GM21528 (cell line): ENCODE measurements at regions not wholly inside any gene's neighbourhood (a gene's known extent, or its start where the extent isn't known, plus 50 kb on each side); places are given as distances from the start of the nearest gene placed in this dataset.
"Not testable (repeated sequence)": the region's sequence is repeated elsewhere in the genome, so short reads cannot be mapped to it uniquely, and the experiment has no call there.

Experiments used
- ATAC-seq: cut with Tn5 transposase; IDR thresholded peaks from one replicate; pipeline ENCODE4 v1.9.1; 2021; ENCODE audit warnings: mild to moderate bottlenecking, moderate library complexity; ENCODE audit not compliant: unreplicated experiment, low FRiP score

- ATAC-seq = no peak
Observed at GRCh38 chr12:85626001-85626783, 210.0 kb downstream of the RASSF9 start.

GRCh38 chr12:85626784-85627171, 209.4 kb downstream of the RASSF9 start:
- no peak for ATAC-seq

- no peak for ATAC-seq
Observed at GRCh38 chr12:85627584-85627983, 208.6 kb downstream of the RASSF9 start.

- not testable (repeated sequence) for ATAC-seq
Observed at GRCh38 chr12:85628562-85628961, 207.6 kb downstream of the RASSF9 start.

GRCh38 chr12:85630851-85631250, 205.4 kb downstream of the RASSF9 start:
- ATAC-seq = no peak

- ATAC-seq = no peak
Observed at GRCh38 chr12:85632390-85632789, 203.8 kb downstream of the RASSF9 start.

GRCh38 chr12:85633491-85633890, 202.7 kb downstream of the RASSF9 start:
- no peak for ATAC-seq

- no peak for ATAC-seq
Observed at GRCh38 chr12:85639834-85640233, 196.4 kb downstream of the RASSF9 start.

GRCh38 chr12:85641796-85642195, 194.4 kb downstream of the RASSF9 start:
- no peak for ATAC-seq

GRCh38 chr12:85642288-85642687, 193.9 kb downstream of the RASSF9 start:
- ATAC-seq = no peak

- ATAC-seq = no peak
Observed at GRCh38 chr12:85642808-85643207, 193.4 kb downstream of the RASSF9 start.

GRCh38 chr12:85644508-85644907, 191.7 kb downstream of the RASSF9 start:
- ATAC-seq = no peak

- no peak for ATAC-seq
Observed at GRCh38 chr12:85653731-85654455, 182.3 kb downstream of the RASSF9 start.

GRCh38 chr12:85654456-85654840, 181.8 kb downstream of the RASSF9 start:
- no peak for ATAC-seq

GRCh38 chr12:85656561-85656960, 179.6 kb downstream of the RASSF9 start:
- ATAC-seq = no peak

GRCh38 chr12:85657251-85657650, 179.0 kb downstream of the RASSF9 start:
- ATAC-seq = no peak

- no peak for ATAC-seq
Observed at GRCh38 chr12:85657836-85658630, 178.2 kb downstream of the RASSF9 start.

GRCh38 chr12:85659754-85660530, 176.3 kb downstream of the RASSF9 start:
- no peak for ATAC-seq

- ATAC-seq = no peak
Observed at GRCh38 chr12:85661461-85662206, 174.6 kb downstream of the RASSF9 start.

GRCh38 chr12:85662207-85662602, 174.0 kb downstream of the RASSF9 start:
- ATAC-seq = no peak
